HG03439 (cell line): ENCODE measurements at regions not wholly inside any gene's neighbourhood (a gene's known extent, or its start where the extent isn't known, plus 50 kb on each side); places are given as distances from the start of the nearest gene placed in this dataset.
"Not testable (repeated sequence)": the region's sequence is repeated elsewhere in the genome, so short reads cannot be mapped to it uniquely, and the experiment has no call there.

Experiments
- ATAC-seq: cut with Tn5 transposase; IDR thresholded peaks from one replicate; pipeline ENCODE4 v1.9.1; 2021; ENCODE audit warnings: mild to moderate bottlenecking, moderate library complexity; ENCODE audit not compliant: unreplicated experiment

DNA sequence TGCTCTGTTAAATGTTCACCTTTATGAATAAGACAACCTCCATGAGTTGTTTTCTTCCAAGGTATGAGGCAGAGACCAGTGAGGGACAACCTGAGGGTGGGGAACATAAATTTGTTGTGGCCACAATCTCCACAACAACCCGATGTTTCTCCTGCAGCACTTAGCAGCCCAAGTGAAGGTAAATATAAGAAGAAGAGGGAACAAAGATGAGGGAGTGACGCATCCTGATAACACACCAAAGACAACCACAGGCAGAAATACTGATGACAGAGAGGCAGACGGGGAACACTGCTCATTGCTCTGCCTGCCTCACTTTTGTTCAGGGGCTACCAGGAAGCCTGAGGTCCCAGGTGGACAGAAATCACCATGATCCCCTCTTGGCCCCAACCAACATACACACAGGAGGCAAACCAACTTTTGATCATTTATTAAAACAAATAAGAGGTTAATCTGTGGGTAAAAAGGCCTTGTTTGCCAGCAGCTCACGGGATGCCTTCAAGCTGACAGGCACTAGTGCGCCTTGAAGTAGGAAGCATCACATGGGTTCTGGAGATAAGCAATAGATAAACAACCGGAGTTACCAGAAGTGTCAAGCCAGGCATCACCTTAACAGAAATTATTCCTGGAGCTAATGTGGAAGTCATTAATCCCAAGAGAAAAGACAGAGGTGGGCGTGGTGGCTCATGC is 104.9 kb upstream of the ALDH3B2 start:
- ATAC-seq = not testable (repeated sequence)

GRCh38 chr11:67776852-67777520 is 102.6 kb upstream of the ALDH3B2 start:
- no peak for ATAC-seq

DNA sequence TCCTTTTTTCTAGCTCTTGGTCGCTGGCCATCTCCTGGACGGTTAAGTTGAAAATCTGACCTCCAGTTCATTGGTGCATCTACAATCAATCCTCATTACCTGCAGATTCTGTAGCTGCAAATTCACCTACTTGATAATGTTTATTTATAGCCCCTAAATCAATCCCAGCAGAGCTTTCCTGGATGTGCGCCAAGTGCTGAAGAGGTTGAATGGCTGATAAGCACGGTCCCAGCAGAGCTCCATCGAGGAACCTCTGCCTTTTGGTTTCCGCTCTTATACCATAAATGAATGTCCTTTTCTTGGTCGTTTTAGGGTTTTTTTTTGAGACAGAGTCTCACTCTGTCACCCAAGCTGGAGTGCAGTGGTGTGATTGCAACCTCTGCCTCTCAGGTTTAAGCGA is 99.8 kb upstream of the ALDH3B2 start:
- not testable (repeated sequence) for ATAC-seq

GRCh38 chr11:67768001-67768730 is 93.7 kb upstream of the ALDH3B2 start:
- not testable (repeated sequence) for ATAC-seq

- not testable (repeated sequence) for ATAC-seq
Measured at GRCh38 chr11:67761211-67761610, 86.8 kb upstream of the ALDH3B2 start.

- not testable (repeated sequence) for ATAC-seq
Measured at GRCh38 chr11:67759321-67759720, 84.9 kb upstream of the ALDH3B2 start.

DNA sequence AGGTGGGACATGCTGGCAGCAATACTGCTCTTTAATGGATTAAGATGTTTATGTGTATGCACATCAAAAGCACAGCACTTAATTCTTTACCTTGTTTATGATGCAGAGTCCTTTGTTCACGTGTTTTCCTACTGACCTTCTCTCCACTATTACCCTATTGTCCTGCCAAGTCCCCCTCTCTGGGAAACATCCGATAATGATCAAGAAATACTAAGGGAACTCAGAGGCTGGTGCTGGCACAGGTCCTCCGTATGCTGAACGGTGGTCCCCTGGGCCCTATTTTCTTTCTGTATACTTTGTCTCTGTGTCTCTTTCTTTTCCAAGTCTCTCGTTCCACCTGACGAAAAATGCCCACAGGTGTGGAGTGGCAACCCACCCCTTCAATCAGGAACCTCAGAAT is 84.0 kb upstream of the ALDH3B2 start:
- not testable (repeated sequence) for ATAC-seq

- ATAC-seq = not testable (repeated sequence)
Measured at GRCh38 chr11:67758009-67758408, 83.6 kb upstream of the ALDH3B2 start.

DNA sequence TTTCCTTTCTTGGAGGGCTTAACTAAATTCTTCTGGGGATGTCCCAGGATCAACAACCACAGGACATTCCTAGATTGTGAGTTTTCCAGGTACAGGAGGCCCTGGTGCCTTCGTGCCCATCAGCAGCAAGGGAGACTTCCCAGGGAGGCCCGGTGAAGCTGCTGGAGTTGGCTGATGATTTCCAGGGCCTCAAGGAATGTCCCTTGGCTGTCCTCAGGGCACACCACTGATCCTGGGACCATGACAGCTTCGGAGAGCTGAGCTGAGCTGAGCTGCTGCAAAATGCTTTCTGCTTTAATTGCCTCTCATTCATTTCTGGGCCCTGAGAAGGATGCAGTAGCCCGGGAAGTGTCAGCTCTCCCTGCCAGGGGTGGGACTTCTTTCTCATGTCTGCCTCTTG is 79.4 kb upstream of the ALDH3B2 start:
- not testable (repeated sequence) for ATAC-seq

GRCh38 chr11:67745181-67745726 is 70.8 kb upstream of the ALDH3B2 start:
- no peak for ATAC-seq

DNA sequence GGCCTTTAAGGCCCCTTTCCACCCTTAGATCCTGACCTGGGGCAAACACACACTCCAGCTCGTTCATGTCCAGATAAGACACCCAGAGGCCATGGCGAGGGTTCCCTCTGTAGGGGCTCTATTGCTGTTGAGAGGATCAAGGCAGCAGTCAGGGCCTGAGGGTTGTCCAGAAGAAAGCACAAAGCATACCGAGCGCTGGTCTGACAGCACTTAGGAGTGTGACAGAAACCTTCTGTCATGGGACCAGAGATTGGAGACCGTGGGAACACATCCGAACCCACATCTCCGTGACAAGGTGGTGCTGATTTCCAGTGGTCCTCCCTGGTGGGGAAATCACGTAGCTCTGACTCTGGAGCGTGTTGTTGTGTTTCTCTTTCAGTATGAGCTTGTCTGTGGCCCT is 69.8 kb upstream of the ALDH3B2 start:
- not testable (repeated sequence) for ATAC-seq

DNA sequence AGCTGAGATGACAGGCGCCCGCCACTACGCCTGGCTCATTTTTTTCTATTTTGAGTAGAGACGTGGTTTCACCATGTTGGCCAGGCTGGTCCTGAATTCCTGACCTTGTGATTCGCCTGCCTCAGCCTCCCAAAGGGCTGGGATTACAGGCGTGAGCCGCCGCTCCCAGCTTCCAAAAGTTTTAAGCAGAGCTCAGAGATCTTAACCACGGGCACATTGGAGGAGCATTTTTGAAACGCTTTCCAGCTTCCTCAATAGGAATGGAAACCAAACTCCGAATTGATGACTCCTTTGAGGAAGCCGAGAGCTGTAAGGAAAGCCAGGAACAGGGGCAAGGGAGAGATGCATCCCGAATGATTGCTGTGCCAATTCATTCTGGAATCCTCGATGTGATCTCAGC is 63.8 kb upstream of the ALDH3B2 start:
- ATAC-seq = not testable (repeated sequence)

DNA sequence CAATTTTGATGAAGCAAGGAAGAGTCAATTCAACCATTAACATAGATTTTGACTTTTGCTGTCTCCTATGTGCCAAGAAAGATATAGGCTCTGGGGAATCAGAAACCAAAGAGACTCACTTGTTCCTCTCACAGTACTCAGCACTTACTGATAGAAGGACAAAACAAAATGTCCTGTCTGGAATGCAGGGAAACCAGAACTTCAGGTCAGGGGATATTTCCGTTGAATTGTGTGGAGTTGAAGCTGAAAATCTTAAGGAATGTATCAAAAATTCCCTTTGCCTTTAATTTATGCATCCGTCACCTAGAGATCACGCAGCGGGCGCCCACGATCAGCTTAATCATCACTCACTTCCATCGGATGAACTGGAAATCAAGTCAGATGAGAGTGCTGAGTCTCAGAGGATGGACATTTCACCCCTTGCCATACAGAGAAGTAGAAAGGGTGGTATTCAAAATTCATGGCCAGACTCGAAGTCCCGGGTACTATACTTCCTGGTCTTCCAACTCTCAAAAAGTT is 63.2 kb upstream of the ALDH3B2 start:
- not testable (repeated sequence) for ATAC-seq

GRCh38 chr11:67732045-67732787 is 57.8 kb upstream of the ALDH3B2 start:
- ATAC-seq = no peak

DNA sequence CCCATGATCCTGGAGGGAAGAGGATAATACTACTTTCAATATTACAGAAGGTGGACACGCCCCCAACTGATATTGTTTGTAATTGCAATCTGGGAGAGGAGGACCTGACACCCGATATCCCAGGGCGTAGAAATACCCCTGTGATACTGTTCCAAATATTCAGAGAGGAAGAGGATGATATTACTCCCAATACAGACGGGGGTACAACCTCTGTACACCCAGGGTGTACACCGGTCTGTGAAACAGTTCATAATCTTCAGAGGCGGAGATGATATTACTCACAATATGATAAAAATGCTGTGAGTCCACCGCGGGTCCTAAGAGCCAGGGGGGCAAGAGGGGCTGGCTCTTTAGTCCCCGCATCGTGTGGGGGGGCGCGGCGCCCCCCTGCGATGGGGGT is 57.2 kb upstream of the ALDH3B2 start:
- ATAC-seq = no peak

DNA sequence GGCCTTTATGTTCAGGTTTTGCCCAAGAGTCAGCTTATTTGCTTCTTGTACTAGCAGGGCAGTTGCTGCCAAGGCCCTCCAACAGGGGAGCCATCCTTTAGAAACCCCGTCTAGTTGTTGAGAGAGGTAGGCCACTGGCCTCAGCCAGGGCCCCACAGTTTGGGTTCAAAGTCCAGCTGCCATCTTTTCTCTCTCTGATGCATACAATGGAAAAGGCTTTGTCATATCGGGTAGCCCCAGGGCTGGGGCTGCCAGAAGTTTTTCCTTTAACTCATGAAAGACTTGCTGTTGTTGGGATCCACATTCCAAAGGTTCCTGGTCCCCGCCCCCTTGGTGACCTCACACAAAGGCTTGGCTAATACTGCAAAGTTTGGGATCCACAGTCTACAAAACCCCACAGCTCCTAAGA is 53.7 kb upstream of the ALDH3B2 start:
- not testable (repeated sequence) for ATAC-seq

DNA sequence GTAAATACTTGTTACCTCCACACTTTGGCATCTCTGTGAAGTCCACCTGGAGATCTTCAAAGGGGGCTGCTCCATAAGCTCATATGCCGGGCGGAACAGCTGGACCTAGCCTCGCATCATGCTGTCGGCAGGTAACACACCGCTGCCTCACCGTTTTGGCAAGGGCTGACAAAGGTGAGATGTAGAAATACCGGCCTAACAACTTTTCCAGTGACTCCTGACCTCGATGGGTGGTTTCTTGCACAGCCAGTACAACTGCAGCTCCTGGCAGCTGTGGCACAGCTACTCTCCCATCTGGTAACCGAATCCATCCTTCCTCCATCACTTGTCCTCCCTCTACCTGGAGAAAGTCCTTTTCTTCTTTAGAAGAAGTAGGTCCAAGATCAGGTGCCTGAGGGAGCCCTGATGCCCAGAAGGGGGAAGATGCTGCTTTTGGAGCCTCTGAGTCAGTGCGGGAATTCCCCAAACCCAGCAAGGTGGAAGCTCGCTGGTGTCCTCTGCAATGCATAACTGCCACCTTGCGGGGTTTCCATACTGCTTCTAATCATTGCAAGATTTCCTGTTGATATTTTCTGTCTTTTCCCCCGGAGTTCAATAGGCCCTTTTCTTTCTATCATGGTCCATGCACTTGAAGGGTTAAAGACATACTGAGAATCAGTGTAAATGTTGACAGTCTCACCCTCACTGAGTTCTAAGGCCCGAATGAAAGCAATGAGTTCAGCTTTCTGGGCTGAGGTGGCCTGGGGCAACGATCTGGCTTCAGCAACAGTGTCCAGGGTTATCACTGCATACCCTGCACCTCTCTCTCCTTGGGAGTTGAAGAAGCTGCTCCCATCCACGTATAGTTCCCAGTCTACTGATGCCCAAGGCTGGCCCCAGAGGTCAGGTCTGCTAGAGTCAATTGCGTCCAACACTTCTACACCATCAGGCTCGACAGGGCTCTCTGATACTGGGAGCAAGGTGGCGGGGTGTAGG is 52.9 kb upstream of the ALDH3B2 start:
- ATAC-seq = not testable (repeated sequence)
